ENCODE measurements at regions not wholly inside any gene's neighbourhood (a gene's known extent, or its start where the extent isn't known, plus 50 kb on each side); places are given as distances from the start of the nearest gene placed in this dataset.

DNA sequence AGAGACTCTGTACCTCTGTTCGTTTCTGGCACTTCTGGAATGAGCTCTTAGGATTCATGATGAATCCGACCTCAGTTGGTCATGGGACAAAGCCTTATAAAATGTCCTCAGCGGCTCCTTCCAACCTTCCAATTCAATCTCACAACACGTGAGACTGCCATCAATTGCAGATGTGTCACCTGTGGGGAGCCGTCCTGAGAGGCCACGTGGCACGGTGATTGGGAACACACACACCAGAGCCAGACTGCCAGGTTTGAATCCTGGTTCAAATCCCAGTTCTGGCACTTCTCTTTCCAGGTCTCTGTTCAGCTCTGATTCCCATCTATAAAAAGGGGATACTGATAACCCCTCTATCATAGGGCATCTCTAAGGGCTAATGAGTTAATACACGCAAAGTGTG is 124.5 kb downstream of the ANKRD60 start:
- TF ChIP-seq, protein P1, sequence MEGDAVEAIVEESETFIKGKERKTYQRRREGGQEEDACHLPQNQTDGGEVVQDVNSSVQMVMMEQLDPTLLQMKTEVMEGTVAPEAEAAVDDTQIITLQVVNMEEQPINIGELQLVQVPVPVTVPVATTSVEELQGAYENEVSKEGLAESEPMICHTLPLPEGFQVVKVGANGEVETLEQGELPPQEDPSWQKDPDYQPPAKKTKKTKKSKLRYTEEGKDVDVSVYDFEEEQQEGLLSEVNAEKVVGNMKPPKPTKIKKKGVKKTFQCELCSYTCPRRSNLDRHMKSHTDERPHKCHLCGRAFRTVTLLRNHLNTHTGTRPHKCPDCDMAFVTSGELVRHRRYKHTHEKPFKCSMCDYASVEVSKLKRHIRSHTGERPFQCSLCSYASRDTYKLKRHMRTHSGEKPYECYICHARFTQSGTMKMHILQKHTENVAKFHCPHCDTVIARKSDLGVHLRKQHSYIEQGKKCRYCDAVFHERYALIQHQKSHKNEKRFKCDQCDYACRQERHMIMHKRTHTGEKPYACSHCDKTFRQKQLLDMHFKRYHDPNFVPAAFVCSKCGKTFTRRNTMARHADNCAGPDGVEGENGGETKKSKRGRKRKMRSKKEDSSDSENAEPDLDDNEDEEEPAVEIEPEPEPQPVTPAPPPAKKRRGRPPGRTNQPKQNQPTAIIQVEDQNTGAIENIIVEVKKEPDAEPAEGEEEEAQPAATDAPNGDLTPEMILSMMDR (IDR thresholded peaks at IDR 0.05), result no peak
- TF ChIP-seq POLR2A (IDR thresholded peaks at IDR 0.05), result no peak

All from esophagus squamous epithelium (tissue), 4 donors.